T-cell (primary cell): ENCODE measurements at regions not wholly inside any gene's neighbourhood (a gene's known extent, or its start where the extent isn't known, plus 50 kb on each side); places are given as distances from the start of the nearest gene placed in this dataset.
A peak's percentile ranks its signal among the peaks of the same experiment; 100 is the strongest.

Source experiments
- ATAC-seq, 4 experiments: fragments of 200-7000 bp in 3 of 4; fragments of 150-1000 bp in 1 of 4; cut with Tn5 transposase; replicated peaks in 1 of 4; 1 replicate in 3 of 4; 2 replicates in 1 of 4; pipeline ENCODE4 v1.10.0; 2021; ENCODE audit warnings: moderate library complexity in 3 of 4, mild to moderate bottlenecking in 2 of 4, moderate number of reproducible peaks in 1 of 4
- CTCF ChIA-PET, 2 donors: fragments of 300-600 bp; sonication (Branson Sonifier 250); formaldehyde crosslinking; loops; one replicate each; lab custom pipeline; 2022; ENCODE audit warnings: antibody characterized with exemption in 2 of 2; lab: Charles Lee
- POLR2A ChIA-PET, 2 donors: fragments of 300-600 bp; sonication (Branson Sonifier 250); formaldehyde crosslinking; loops; one replicate each; lab custom pipeline; 2022; ENCODE audit warnings: antibody characterized with exemption in 2 of 2; lab: Charles Lee
- DNase-seq, 35 experiments: peaks; one replicate each; pipeline versions ENCODE4 v3.0.0 to v3.0.0-alpha.2; 2013 to 2023
- H3K27ac ChIP-seq: one replicate; pipeline ENCODE4 v1.5.1; 2013; ENCODE audit warnings: low read length
- H3K27me3 ChIP-seq, 2 experiments: replicated peaks in 1 of 2; 1 replicate in 1 of 2; 2 replicates in 1 of 2; pipeline versions ENCODE4 v1.6.1 to v1.7.0; 2013; ENCODE audit warnings: low read length in 1 of 2, mixed read lengths in 1 of 2; ENCODE audit not compliant: control insufficient read depth in 2 of 2, insufficient read depth in 2 of 2; ENCODE audit errors: extremely low read depth in 1 of 2
- H3K36me3 ChIP-seq, 2 donors: 1 replicate in 1 of 2; 2 replicates in 1 of 2; pipeline versions ENCODE4 v1.6.1 to v1.7.0; 2013; ENCODE audit warnings: low read length in 1 of 2; ENCODE audit not compliant: control insufficient read depth in 2 of 2, insufficient read depth in 1 of 2; ENCODE audit errors: extremely low read depth in 1 of 2
- H3K4me1 ChIP-seq, 2 experiments: 1 replicate in 1 of 2; 2 replicates in 1 of 2; pipeline versions ENCODE4 v1.6.1 to v1.7.0; 2013; ENCODE audit warnings: low read length in 2 of 2, mixed read lengths in 1 of 2; ENCODE audit not compliant: insufficient read depth in 2 of 2, control insufficient read depth in 1 of 2; ENCODE audit errors: extremely low read depth in 1 of 2
- H3K4me3 ChIP-seq, 2 donors: 1 replicate in 1 of 2; 2 replicates in 1 of 2; pipeline versions ENCODE4 v1.5.1 to v1.7.0; 2013; ENCODE audit warnings: mild to moderate bottlenecking in 2 of 2, low read length in 1 of 2, moderate library complexity in 1 of 2; ENCODE audit not compliant: control insufficient read depth in 1 of 2; ENCODE audit errors: extremely low read depth in 1 of 2
- H3K9me3 ChIP-seq: 2 replicates; pipeline ENCODE4 v1.7.0; 2013
- H3K27ac Mint-ChIP-seq, 2 donors: one replicate each; pipeline ENCODE4 v1.8.0; 2020 to 2021; ENCODE audit warnings: mild to moderate bottlenecking in 2 of 2, mixed read lengths in 2 of 2
- H3K27me3 Mint-ChIP-seq, 2 donors: one replicate each; pipeline ENCODE4 v1.8.0; 2021 to 2022; ENCODE audit warnings: mixed read lengths in 2 of 2
- H3K36me3 Mint-ChIP-seq: one replicate; pipeline ENCODE4 v1.8.0; 2021; ENCODE audit warnings: mixed read lengths
- H3K4me1 Mint-ChIP-seq, 3 donors: one replicate each; pipeline ENCODE4 v1.8.0; 2020 to 2022; ENCODE audit warnings: mixed read lengths in 3 of 3, mild to moderate bottlenecking in 1 of 3
- H3K4me3 Mint-ChIP-seq, 3 donors: one replicate each; pipeline ENCODE4 v1.8.0; 2020 to 2022; ENCODE audit warnings: mild to moderate bottlenecking in 3 of 3, mixed read lengths in 3 of 3, moderate library complexity in 3 of 3
- H3K9me3 Mint-ChIP-seq, 3 donors: one replicate each; pipeline ENCODE4 v1.8.0; 2020 to 2022; ENCODE audit warnings: mixed read lengths in 3 of 3
- WGBS: methylation state at CpG from one replicate; pipeline ENCODE4 v1.1.5; 2013; ENCODE audit warnings: missing lambda C conversion rate; ENCODE audit not compliant: insufficient coverage; 5-methylcytosine and 5-hydroxymethylcytosine counted together

DNA sequence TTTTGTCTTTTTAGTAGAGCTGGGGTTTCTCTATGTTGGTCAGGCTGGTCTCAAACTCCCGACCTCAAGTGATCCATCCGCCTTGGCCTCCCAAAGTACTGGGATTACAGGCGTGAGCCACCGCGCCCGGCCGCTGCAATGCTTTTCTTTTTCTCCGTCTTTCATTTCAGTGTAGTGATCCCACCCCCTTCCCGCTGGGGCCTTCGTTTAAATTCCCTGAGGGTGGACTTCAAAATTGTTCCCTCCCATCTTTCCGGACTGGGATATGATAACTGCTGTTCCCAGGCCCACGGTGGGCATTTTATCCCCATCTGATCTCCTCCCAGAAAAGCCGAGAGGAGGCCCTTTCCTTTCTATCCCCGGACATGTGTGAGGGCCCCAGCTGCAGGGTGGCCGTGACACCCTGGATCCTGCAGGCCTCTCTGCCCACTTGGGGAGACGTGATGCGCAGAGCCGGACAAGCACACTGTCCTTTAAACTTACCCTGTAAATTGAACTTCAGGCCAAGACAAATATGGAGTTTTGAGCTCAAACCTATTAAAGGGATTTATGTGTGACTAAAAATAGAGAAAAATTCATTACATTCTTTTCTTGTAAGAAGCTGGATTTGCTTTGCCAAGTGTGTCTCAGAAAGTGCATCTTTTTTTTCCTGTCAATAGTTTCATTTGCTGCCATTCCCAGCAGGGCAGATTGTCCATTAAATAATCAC, 54.5 kb upstream of the AFF3 start:
- H3K27ac Mint-ChIP-seq, result peak overlapping the region in 1 of 2 donors; percentile 8
- H3K36me3 Mint-ChIP-seq, result no peaks in the 10 kb centered on the region
- H3K27me3 Mint-ChIP-seq, result no peaks in the 10 kb centered on the region
- Histone ChIP-seq H3K36me3 (no peaks in the 10 kb centered on the region), H3K9me3 (no peaks in the 10 kb centered on the region), H3K27me3 (no peaks in the 10 kb centered on the region), H3K4me3 (no peak overlapping the region), H3K27ac (no peak overlapping the region), H3K4me1 (no peaks in the 10 kb centered on the region)
- POLR2A ChIA-PET, result no interaction called here
- H3K9me3 Mint-ChIP-seq, result no peaks in the 10 kb centered on the region
- CTCF ChIA-PET, result no interaction called here
- ATAC-seq, result no peak
- DNase-seq, result no peak
- WGBS, result 80% methylated on average over 11 of the region's 18 CpGs
- H3K4me3 Mint-ChIP-seq, result no peak overlapping the region
- no peaks in the 10 kb centered on the region for H3K4me1 Mint-ChIP-seq

DNA sequence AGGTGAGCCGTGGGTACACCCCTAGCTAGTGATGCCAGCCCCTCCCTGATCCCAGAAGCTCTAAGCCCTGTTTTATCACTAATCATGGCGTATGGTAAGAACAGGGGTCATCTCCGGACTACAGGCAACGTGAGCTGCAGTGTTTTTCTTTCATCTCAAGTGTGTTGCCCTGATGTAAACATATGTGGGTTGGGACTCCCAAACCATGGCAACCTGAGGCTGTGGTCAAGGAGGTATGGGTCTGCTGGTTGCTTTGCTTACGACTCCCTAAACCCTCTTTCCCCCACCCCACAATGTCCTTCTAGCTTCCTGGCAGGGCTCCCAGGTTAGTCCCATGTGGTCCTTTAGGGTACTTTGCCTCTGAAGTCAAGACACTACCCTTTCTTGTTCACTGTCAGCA, 53.6 kb upstream of the AFF3 start:
- 100% methylated on average over 2 of the region's 5 CpGs for WGBS
- POLR2A ChIA-PET, result no interaction called here
- Mint-ChIP-seq H3K27ac (no peak overlapping the region), H3K36me3 (no peaks in the 10 kb centered on the region), H3K27me3 (no peaks in the 10 kb centered on the region), H3K4me1 (no peaks in the 10 kb centered on the region), H3K9me3 (no peaks in the 10 kb centered on the region), H3K4me3 (no peak overlapping the region)
- no peaks in the 10 kb centered on the region for H3K9me3 ChIP-seq
- H3K4me1 ChIP-seq, result no peaks in the 10 kb centered on the region
- no peaks in the 10 kb centered on the region for H3K27me3 ChIP-seq
- CTCF ChIA-PET, result no interaction called here
- no peaks in the 10 kb centered on the region for H3K36me3 ChIP-seq
- ATAC-seq, result no peak
- DNase-seq, result no peak
- no peak overlapping the region for H3K27ac ChIP-seq
- H3K4me3 ChIP-seq, result no peak overlapping the region

GRCh38 chr2:100194951-100195350, 52.6 kb upstream of the AFF3 start:
- Histone ChIP-seq H3K27me3 (no peaks in the 10 kb centered on the region), H3K4me1 (no peaks in the 10 kb centered on the region), H3K27ac (no peak overlapping the region), H3K36me3 (no peaks in the 10 kb centered on the region), H3K9me3 (no peaks in the 10 kb centered on the region), H3K4me3 (no peak overlapping the region)
- Mint-ChIP-seq H3K36me3 (no peaks in the 10 kb centered on the region), H3K27ac (no peak overlapping the region), H3K4me1 (no peaks in the 10 kb centered on the region), H3K27me3 (no peaks in the 10 kb centered on the region), H3K4me3 (no peak overlapping the region), H3K9me3 (no peaks in the 10 kb centered on the region)
- ATAC-seq, result no peak
- DNase-seq, result no peak
- ChIA-PET CTCF (no interaction called here), POLR2A (no interaction called here)
- 100% methylated on average over 1 of the region's 3 CpGs for WGBS

DNA sequence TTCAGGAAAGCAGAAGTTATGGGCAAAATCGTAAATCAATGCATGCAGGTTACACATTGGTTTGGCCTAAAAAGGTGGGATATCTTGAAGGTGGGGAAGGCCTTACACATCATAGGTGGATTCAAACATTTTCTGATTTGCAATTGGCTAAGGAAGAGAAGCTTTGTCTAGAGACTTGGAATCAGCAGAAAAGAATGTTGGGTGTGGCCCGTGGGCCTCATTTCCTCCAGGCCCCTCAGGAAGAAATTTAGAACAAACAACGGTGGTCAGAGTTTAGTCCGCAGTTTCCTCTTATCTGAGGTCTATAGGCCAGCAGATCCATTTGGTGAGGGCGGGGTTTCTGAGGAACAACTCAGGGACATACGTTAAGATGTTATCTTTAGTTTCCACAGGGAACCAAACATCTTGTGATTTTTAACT, 50.9 kb upstream of the AFF3 start:
- CTCF ChIA-PET, result interaction anchor here in 1 of 2 donors (0.6 kb wide), 1 partner anchor 655 kb away, joined by 4 read pairs; no protein-coding TSS in a partner anchor
- H3K27me3 Mint-ChIP-seq, result no peaks in the 10 kb centered on the region
- POLR2A ChIA-PET, result no interaction called here
- ATAC-seq (no peak), DNase-seq (no peak)
- H3K4me1 Mint-ChIP-seq, result no peaks in the 10 kb centered on the region
- H3K4me1 ChIP-seq, result no peaks in the 10 kb centered on the region
- no peak overlapping the region for H3K27ac Mint-ChIP-seq
- H3K4me3 ChIP-seq, result no peak overlapping the region
- H3K36me3 ChIP-seq, result no peaks in the 10 kb centered on the region
- WGBS, result 75% methylated on average over 6 of the region's 6 CpGs
- no peaks in the 10 kb centered on the region for H3K36me3 Mint-ChIP-seq
- no peak overlapping the region for H3K27ac ChIP-seq
- no peaks in the 10 kb centered on the region for H3K27me3 ChIP-seq
- no peak overlapping the region for H3K4me3 Mint-ChIP-seq
- no peaks in the 10 kb centered on the region for H3K9me3 ChIP-seq
- no peaks in the 10 kb centered on the region for H3K9me3 Mint-ChIP-seq

DNA sequence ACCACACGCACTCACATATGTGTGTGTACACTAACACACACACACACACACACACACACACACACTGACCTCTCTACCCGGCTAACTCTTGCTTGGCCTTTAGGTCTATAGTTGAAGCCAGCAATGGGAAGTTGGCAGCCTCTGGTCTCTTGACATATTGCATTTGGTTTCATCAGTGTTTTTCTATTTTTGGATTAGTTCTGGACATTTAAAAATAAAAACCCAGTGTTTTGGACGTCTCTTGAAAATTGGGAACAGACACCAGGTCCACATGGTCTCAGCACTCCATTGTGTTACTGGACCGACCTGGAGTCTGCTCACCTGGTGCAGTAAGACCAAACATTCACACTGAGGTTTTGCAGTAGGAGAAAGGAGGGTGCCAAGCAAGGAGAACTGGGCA, 50.4 kb upstream of the AFF3 start:
- Histone ChIP-seq H3K36me3 (no peaks in the 10 kb centered on the region), H3K4me1 (no peaks in the 10 kb centered on the region), H3K9me3 (no peaks in the 10 kb centered on the region), H3K4me3 (no peak overlapping the region), H3K27me3 (no peaks in the 10 kb centered on the region), H3K27ac (no peak overlapping the region)
- no peaks in the 10 kb centered on the region for H3K4me1 Mint-ChIP-seq
- WGBS, result 54% methylated on average over 2 of the region's 4 CpGs
- POLR2A ChIA-PET, result no interaction called here
- no peaks in the 10 kb centered on the region for H3K27me3 Mint-ChIP-seq
- no peaks in the 10 kb centered on the region for H3K36me3 Mint-ChIP-seq
- CTCF ChIA-PET, result no interaction called here
- ATAC-seq (no peak), DNase-seq (no peak)
- no peaks in the 10 kb centered on the region for H3K9me3 Mint-ChIP-seq
- no peak overlapping the region for H3K4me3 Mint-ChIP-seq
- H3K27ac Mint-ChIP-seq, result no peak overlapping the region

DNA sequence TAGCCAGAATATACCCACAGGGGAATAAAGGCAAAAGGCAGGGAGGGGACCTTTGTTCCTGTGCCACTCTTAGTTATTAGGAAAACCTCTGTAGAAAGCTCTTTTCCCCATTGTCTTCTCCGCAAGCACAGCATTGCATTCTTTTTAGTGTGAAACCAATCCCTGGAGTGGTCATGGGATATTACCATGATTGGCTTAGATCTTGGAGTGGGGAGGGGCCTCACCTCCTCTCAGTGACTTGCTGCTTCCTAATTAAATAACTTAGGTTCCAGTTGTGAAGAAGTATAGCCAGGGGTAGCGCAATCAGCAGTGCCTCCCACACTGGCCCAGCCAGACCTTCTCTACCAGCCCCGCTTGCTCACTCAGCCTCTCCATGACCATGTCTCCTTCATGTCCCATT, 49.9 kb upstream of the AFF3 start:
- POLR2A ChIA-PET, result no interaction called here
- WGBS, result 89% methylated on average over 2 of the region's 3 CpGs

More for the DNA sequence above, 49.9 kb upstream of the AFF3 start:
- H3K4me3 ChIP-seq, result no peak overlapping the region
- no peaks in the 10 kb centered on the region for H3K36me3 ChIP-seq
- H3K9me3 ChIP-seq, result no peaks in the 10 kb centered on the region
- no peaks in the 10 kb centered on the region for H3K27me3 ChIP-seq
- H3K27me3 Mint-ChIP-seq, result no peaks in the 10 kb centered on the region
- no peaks in the 10 kb centered on the region for H3K9me3 Mint-ChIP-seq
- H3K27ac ChIP-seq, result no peak overlapping the region
- H3K4me3 Mint-ChIP-seq, result no peak overlapping the region
- no peak for ATAC-seq
- no peak overlapping the region for H3K27ac Mint-ChIP-seq
- no peak for DNase-seq
- CTCF ChIA-PET, result no interaction called here
- no peaks in the 10 kb centered on the region for H3K4me1 ChIP-seq
- H3K36me3 Mint-ChIP-seq, result no peaks in the 10 kb centered on the region
- H3K4me1 Mint-ChIP-seq, result no peaks in the 10 kb centered on the region
